ENCODE measurements at regions not wholly inside any gene's neighbourhood (a gene's known extent, or its start where the extent isn't known, plus 50 kb on each side); places are given as distances from the start of the nearest gene placed in this dataset.
A peak's percentile ranks its signal among the peaks of the same experiment; 100 is the strongest.

DNA sequence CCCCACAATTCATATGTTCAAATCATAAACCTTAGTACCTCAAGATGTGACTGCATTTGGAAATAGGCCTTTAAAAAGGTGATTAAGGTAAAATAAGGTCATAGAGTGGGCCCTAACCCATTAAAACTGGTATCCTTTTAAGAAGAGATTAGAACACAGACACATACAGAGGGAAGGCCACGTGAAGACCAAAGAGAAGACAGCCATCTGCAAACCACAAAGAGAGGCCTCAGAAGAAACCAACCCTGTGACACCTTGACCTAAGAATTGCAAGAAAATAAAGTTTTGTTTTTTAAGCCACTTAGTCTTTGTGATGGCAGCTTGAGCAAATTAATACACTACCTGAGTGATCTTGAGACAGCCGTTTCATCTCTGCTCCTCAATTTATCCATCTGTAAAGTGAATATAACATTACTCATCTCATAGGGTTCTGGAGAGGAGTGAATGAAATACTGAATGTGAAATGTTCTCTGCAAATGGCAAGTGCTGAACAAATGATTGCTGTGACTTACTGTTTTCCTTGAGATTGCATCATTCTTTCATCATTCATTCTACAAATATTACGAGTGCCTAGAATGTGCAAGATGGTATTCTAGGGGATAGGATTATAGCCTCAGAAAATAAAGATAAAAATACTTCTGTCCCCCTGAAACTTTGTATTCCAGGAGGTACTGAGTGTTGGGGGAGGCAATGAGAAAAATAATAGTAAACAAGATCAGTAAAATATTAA is 222.0 kb upstream of the CDH13 start:
- DNase-seq, result no peak

DNA sequence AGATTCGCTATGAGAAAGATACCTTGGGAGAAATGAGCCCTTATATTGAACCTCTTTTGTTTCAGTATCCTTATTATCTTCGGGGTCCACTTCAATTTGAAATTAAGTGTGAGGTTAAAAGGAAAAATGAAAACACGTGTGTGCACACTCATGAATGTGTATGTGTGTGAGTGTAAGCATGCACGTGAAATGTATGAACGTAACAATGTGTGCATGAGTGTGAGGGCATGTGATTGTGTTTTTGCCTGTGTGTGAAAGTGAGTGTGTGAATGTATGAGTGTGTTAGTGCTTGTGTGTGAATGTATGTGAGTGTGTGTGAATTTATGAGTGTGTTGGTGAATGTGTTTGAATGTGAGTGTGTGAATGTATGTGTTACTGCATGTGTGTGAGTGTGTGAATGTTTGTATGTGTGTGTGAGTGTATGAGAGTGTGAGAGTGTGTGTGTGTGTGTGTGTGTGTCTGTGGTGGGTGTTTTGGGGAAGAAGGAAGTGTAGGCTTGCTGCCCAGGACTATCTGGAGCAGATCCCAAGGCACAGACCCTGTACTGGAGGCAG is 224.0 kb upstream of the CDH13 start:
- no peak for DNase-seq

DNA sequence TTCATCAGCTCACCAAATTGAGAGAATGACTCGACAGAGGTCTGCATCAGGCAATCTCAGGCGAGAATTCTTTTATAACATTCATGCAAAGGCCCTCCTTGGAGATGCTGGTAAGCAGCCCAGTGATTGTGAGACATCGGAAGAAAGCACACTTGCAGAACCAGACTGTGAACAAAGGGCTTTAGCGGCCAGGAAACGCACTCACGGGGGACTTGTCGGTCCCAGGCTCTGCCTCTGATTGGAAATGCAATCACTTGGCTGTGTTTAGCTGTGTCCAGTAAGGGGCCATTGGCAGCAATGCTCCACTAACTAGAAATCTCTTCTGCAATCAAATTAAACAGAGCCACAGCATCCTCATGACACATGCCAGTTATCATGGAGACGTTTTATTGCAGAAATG is 226.7 kb upstream of the CDH13 start:
- DNase-seq, result no peak

DNA sequence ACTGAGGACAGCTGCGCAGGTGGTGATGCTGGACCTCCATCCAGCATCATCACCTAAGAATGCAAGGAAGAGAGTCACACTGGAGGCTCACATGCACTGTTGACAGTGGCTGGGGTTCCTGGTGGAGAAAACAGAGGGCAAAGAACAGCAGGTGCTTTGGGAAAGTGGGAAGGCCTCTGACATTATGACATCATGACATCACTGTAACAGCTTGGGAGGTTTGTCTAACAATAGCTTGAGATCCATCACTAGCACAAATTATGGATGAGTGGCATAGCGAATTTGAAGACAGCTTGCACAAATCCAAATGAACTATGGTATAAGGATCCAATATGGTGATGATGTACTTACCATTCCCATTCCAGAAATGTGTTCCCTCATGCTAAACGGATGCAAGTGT is 226.5 kb upstream of the MPHOSPH6 start:
- DNase-seq, result no peak

DNA sequence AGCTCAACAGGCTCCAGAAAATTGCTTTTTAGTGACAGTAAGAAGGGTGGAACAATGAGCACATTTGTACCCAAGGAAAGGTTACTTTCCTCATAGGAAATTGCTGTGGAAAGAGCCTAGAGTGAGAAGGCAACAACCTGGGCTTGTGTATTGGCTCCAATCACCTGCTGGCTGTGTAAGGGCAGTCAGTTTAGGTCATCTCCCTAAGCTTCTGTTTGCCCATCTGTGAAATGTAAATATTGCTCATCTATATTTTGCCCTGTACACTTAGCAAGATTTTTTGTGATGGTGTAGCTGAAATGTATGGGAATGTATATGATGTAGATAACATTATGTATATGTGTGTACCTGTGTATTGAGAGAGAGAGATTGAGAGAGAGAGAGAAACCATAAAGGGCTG is 225.2 kb upstream of the MPHOSPH6 start:
- no peak for DNase-seq

DNA sequence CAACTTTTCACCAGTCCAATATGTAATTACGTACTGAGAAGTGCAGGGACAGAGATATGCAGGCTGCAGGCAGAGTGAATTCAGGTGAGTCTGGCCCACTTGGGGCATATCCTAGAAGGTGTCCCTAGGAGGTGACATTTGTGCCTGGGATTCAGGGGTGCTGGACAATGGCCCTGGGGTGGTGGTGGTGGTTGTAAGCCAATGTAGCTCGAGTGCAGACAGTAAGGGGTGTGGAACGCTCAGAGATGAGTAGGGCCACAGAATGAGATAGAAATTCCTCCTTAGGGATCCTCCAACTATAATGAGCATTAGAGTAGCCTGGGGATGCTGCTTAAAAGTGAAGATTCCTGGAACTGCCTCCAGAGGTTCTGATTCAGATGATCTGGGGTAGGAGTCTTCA is 221.7 kb upstream of the MPHOSPH6 start:
- no peak for DNase-seq

DNA sequence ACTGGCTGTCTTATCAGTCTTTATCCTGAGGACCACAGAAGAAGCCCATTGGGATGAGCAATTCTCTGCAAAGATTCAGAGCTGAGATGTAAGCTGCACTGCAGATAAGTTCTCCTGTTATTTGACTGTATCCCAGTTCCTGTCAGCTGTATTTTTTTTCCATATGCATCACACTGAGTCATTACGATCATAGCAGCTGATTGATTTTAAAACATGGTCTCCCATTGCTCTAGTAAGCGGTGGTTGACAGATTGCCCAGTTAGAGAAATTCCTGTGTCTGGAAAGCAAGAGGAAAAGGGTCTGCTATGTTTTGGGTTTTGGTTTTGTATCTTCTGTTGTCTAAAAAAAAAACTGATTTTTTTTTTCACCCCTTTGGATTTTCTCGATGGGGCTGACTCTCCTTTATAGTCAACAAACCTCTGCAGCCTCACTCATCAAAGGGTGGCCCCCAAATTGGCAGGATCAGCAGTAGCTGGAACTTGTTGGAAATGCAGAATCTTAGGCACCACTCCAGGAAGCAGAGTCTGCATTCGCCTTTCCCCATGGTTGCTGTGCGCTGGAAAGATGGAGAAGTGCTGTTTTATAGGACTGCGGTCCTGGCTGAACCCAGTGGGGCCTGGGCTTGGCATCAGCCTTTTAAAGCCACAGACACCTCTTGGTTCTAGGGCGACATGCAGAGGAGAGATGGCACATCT is 220.1 kb upstream of the MPHOSPH6 start:
- DNase-seq, result no peak

DNA sequence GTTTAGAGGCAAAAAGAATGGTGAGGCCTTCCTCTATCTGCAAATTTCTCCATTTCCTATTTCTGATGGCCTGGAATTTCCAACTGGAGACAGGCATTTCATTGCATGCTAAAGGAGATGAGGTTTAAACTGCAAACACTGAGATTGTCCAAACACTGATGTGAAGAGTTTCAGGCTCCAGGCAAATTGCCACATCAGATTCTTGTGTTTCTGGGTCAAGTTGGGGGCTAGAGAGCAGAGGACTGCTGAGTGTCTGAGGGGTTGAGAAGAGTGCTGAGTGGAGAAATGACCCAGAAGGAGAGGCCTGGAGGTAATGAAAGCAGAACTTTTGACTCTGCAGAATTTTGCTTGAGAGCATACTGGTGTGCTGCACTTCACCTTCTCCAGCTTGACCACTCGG is 216.7 kb upstream of the MPHOSPH6 start:
- no peak for DNase-seq

DNA sequence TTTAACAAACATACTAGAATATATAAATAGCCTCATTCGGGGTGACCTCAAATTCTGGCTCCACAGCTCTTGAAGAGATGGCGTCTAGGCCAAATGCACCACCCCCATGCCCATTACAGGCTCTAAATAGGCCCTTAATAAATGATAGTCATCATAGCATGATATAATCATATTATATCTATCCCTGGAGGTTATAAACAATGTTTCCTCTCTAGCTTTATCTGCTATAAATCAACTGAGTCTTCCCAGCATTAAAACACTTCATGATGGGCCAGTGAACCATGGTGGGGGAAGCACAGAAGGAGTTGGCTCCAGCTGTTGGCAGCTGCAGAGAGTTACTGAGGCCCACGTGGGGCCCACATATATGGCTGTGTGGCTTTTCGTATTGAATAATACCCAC is 214.9 kb upstream of the MPHOSPH6 start:
- DNase-seq, result no peak

DNA sequence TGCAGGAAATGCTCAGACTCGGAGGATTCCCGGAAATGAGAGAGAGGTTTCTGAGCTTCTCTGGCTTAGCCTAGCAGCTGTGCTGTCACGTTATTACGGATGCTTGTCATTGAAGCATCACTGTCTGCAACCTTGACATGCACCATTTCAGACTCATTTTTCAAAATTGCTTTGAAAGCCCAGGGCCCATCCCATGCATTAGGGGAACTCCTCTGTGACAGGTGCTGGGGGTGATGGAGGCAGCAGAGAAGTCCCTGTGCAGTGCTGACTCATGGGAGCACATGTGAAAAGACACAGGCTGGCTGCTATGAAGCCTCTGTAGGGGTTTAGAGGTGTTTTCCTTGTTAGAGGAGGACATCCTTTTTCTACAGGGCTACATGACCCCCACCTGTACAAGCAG is 214.0 kb upstream of the MPHOSPH6 start:
- DNase-seq, result no peak

DNA sequence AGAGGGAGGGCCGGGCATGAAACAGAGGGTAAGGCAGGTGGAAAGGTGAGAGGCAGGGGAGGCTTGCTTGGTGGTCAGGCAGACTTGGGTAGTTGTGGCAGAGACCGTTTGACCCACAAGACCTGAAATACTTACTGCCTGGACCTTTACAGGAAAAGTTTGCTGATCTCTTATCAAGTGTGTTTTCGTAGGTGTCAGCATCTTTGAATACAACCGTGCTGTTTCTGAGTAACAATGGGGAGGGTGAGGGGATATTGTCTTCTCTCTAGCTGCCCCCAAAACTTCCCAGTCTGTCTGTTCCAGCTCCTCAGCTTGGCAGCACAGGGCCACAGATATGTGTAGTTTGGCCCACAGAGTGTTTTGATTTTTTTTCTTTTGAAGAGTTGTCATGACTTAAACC is 212.5 kb upstream of the MPHOSPH6 start:
- no peak for DNase-seq

DNA sequence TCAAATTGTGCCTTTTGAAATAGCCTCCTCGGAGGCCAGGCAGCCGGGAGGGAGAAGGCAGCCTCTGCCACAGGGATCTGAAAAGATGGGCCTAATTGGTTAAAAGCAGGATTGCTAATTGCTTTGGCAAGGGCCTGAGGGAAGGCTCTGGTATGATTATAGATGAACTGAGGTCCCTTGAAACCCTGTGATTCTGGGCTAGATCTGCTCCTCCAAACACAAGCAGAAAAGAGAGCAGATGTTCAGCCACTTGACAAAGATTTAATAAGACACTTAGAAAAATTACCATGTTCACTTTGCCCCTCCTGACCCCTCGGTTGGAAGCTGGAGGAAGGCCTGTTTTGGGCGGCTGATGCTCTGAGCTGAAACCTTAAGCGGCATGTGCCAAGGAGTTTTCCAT is 209.5 kb upstream of the MPHOSPH6 start:
- DNase-seq, result no peak

DNA sequence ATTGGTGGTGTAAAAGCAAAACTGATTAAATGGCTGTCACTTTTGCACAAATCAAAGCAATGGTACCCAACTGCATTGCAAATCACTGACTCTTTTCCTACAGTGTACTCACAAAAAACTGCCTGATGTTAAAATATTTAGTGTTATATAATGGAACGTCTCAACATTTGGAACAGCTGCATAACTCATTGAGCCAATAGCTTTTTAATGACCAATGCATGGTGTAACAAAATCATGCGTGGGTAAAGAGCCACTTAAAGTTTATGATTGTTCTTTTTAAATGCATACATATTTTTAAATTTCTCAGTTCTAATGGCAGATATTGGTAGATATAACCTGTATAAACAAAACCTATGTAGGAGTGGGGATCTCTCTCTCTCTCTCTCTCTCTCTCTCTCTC is 204.0 kb upstream of the MPHOSPH6 start:
- DNase-seq, result no peak

DNA sequence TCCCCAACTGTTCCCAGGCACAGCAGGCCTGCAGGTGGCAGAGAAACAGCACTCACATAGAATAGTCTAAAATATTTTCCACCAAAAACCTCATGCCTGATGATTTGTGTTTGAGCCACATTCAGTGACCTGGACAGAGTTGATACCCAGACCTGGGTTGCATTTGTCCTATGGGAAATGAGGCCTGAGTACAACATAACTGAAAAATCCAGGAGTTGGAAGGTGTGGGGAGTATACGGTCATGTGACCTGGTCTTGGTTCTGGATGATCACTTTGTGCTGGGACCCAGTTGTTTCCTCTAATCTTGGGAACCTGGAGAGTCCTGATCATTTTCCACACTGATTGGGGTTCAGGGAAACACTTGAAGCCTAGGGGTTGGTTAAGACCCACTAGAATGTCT is 200.3 kb upstream of the MPHOSPH6 start:
- DNase-seq, result no peak

DNA sequence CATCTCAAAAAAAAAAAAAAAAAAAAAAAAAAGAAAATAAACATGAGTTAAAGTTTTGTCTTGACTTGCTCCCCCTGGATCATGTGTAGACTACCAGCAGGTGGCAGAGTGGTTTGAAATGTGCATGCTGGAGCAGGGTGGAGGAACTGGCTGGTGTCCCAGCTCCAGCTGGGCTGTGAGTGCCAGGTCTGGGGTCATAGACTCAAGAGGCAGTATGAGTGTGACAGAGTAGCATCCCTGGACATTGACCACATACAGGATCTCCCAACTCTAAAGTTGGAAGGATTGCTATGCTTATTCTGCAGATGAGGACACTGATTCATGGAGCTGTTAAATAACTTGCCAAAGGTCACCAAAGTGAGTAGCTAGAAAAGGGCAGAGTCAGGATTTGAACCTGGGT is 198.0 kb upstream of the MPHOSPH6 start:
- DNase-seq, result peak; percentile 32 to 41

DNA sequence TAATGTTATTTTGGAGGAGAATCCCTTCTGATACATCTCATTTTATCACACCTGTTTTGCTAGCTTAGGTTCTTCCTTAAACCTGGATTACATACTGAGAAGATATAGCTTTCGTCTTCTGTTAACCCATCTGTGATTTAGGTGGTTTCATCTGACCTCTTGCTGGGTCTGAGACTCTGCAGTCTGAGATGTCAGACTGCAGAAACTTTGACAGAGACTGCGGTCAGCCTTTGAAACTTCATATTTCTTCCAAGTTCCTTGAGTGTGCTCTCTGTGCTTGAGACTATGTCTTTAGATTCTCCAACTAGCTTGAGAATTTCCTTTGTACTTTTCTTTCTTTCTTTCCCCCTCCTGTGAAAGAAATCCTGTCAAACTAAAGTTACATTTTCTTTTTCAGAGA is 196.4 kb upstream of the MPHOSPH6 start:
- no peak for DNase-seq

DNA sequence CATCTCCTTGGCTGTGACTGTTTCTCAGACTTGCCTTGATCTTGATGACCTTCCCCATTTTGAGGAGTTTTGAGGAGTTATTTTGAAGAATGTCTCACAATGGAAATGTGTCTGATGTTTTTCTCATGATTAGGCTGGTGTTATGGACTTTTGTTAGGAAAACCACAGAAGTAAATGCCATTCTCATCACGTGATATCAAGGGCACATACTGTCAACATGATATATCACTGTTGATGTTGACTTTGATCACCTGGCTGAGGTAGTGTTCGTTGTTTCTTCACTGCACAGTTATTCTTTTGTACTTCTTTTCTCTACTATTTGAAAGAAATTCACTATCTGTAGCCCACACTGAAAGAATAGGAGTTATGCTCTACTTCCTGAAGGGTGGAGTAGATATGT is 194.7 kb upstream of the MPHOSPH6 start:
- no peak for DNase-seq

DNA sequence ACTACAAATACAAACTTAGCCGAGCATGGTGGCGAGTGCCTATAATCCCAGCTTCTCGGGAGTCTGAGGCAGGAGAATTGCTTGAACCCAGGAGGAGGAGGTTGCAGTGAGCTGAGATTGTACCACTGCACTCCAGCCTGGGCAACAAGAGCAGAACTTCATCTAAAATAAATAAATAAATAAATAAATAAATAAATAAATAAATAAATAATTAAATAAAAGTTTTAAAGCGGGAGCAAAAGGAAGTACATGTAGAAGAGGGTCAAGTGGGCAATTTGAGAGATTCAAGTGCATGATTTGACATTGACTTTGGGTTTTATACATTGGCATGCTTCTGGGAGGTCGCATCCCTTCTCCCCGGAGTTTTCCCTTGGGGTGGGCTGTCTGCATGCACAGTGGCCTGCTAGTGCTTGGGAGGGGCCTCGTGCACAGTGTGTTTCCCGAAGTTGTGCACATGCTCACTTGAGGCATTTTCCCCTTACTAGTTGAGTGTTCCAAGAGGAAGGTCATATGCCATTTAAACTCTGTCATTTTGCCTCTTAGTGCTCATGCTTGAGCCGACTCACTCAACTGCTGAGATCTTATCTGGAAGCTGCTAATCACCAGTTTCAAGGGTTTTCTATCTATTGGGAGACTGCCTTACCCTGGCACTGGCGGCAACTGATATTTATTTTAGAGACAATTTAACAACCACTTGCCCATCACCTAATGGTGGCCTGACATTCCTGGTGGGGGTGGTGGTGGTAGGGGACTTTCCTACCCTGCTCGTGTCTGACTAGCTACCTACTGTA is 193.2 kb upstream of the MPHOSPH6 start:
- DNase-seq, result no peak

DNA sequence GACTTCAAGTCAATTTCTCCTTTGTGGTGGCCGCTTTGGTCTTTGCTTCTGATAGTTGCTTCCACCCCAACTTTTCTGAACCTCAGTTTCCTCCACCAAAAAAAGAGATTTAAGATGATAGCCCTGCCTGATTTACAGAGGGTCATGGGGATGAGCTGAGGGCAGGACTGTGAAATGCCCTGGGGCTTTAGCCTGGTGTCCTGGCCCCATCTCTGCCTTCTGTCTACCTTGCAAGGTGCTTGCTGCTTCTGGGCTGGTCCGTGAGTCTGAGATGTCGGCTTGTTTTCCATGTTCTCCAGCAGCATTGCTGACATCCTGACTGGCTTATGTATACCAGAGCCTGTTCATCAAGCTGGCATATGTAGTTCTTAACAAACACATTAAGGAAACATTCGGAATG is 191.9 kb upstream of the MPHOSPH6 start:
- DNase-seq, result no peak

DNA sequence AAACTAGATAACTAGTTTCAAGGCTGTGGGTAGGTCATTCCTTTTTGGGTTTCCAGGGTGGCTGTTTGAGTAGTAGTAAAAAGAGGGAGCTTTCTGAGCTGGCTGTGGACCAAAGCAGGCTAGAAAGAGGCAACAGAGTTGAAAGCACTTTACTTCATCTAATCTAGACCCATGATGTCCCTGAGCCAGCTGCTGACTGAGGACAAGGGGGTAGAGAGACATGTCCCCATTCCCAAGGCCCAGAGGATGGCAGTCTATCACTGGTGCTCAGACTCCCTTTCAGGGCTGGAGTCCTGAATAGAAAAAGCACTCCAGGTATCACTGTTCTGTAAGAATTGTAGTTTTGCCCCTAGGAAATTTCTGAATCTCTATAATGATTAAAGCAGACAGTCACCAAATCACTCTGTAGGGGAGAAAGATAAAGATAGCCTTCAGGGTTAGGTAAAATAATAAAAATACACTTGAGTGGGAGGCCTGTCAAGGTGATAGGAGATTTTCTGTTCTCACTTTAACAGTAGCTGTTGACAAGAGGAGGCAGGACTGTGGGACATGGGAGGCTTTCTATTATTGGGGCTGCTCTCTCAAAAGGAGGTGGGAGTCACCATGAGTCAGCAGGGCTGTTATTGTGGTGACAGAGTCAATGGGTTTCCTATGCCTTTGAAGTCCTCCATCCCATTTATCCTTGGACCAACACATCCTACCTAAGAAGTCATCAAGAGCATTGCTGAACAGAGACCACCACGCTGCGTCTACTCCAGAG is 190.2 kb upstream of the MPHOSPH6 start:
- no peak for DNase-seq

DNA sequence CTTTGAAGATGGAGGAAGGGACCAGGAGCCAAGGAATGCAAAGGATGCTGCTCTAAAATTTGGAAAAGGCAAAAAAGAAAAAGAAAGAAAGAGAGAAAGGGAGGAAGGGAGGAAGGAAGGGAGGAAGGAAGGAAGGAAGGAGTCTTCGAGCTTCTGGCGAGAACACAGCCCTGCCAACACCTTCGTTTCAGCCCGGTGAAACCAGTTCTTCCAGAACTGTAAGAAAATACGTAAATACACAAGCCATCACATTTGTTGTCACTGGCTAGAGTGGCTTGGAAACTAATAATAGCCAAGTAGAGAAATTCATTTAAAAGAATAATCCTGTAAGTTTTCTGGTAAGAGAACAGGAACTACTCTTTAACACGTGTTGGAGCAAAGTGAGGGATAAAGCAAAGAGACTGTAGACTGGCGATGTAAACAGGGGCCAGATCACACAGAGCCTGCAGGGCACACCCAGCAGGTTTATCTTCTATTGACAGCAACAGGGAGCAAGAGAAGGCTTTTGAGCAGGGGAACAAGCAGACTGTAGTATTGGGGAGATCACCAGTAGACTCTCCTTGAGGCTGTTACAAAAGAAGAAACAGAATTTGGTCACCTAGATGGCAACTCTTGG is 188.7 kb upstream of the MPHOSPH6 start:
- DNase-seq, result no peak

DNA sequence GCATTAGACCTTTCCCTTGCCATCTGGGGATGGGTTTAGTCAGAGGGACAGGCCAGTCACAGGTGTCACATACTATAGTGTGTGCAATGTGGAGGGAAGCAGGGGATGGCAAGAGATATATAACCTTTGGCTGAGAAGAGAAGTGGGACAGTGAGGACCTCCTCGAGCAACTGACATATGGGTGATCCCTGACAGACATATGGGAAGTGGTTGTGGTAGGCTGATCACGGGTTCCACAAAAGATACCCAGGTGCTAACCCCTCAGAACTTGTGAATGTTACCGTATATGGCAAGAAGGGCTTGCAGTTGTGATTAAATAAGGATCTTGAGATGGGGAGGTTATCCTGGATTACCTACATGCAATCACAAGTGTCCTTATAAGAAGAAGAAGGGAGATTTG is 188.1 kb upstream of the MPHOSPH6 start:
- DNase-seq, result no peak

DNA sequence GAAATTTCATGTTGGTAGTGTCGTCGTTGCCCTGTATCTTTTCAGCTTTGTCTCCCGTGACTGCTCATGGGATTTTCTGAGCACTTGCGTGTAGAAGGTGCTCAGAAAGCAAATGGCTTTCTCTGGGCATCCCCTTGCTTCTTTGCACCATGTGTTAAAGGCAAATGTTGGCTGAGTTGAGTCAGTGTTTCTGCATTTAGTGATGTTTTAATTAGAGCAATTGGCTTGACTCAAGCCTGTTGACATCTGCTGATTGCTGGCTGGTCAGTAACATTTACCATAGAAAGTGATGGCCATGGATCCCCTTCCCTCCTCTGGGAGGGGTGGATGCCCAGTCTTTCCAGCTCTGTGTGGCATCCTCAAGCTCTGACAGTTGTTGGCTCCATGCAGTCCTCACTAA is 187.2 kb upstream of the MPHOSPH6 start:
- DNase-seq, result no peak

Data from hippocampal formation (tissue), 2 donors.